ENCODE measurements at regions not wholly inside any gene's neighbourhood (a gene's known extent, or its start where the extent isn't known, plus 50 kb on each side); places are given as distances from the start of the nearest gene placed in this dataset.

DNA sequence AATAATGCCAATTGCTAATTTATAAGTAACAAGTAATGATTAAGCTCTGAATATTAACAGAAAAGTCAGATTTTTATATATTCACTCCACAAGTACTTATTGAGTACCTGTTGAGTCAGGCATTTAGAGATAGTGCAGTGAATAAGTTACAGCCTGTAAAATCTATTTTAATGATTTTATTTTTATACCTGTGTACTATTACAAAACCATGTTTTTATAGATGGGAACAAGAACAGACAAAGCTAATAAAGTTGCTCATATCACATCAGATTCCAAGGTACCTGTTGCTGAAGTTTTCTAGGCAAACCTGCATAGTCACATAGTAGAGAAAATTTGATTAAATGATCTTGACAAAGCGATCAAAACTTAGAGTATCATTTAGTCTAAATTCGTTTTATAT, 623.7 kb downstream of the EFNA5 start:
- H3K27ac ChIP-seq (ENCODE audit: low read depth in 1 of 2, low read length in 2 of 2), result no peak overlapping the region
- no peak for TF ChIP-seq HNF4A (conservative IDR thresholded peaks at IDR 0.05)
- TF ChIP-seq, protein P1, sequence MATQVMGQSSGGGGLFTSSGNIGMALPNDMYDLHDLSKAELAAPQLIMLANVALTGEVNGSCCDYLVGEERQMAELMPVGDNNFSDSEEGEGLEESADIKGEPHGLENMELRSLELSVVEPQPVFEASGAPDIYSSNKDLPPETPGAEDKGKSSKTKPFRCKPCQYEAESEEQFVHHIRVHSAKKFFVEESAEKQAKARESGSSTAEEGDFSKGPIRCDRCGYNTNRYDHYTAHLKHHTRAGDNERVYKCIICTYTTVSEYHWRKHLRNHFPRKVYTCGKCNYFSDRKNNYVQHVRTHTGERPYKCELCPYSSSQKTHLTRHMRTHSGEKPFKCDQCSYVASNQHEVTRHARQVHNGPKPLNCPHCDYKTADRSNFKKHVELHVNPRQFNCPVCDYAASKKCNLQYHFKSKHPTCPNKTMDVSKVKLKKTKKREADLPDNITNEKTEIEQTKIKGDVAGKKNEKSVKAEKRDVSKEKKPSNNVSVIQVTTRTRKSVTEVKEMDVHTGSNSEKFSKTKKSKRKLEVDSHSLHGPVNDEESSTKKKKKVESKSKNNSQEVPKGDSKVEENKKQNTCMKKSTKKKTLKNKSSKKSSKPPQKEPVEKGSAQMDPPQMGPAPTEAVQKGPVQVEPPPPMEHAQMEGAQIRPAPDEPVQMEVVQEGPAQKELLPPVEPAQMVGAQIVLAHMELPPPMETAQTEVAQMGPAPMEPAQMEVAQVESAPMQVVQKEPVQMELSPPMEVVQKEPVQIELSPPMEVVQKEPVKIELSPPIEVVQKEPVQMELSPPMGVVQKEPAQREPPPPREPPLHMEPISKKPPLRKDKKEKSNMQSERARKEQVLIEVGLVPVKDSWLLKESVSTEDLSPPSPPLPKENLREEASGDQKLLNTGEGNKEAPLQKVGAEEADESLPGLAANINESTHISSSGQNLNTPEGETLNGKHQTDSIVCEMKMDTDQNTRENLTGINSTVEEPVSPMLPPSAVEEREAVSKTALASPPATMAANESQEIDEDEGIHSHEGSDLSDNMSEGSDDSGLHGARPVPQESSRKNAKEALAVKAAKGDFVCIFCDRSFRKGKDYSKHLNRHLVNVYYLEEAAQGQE (IDR thresholded peaks at IDR 0.05), result no peak
- TF ChIP-seq SP1 (IDR thresholded peaks at IDR 0.05), result no peak
- no peak for TF ChIP-seq HNF4G (IDR thresholded peaks at IDR 0.05)
- no peak for TF ChIP-seq CTCF (IDR thresholded peaks at IDR 0.05; ENCODE audit: low read depth, low read length, missing input control)
- no peak for TF ChIP-seq GABPA (IDR thresholded peaks at IDR 0.05 in 1 of 2, conservative IDR thresholded peaks at IDR 0.05 in 1 of 2)
- TF ChIP-seq RXRA (IDR thresholded peaks at IDR 0.05), result no peak
- TF ChIP-seq, protein P2, sequence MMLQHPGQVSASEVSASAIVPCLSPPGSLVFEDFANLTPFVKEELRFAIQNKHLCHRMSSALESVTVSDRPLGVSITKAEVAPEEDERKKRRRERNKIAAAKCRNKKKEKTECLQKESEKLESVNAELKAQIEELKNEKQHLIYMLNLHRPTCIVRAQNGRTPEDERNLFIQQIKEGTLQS (IDR thresholded peaks at IDR 0.05), result no peak
- no peak for TF ChIP-seq ZBTB33 (IDR thresholded peaks at IDR 0.05)
- no peak for TF ChIP-seq TAF1 (conservative IDR thresholded peaks at IDR 0.05)
- TF ChIP-seq, protein P3, sequence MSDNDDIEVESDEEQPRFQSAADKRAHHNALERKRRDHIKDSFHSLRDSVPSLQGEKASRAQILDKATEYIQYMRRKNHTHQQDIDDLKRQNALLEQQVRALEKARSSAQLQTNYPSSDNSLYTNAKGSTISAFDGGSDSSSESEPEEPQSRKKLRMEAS (IDR thresholded peaks at IDR 0.05), result no peak
- TF ChIP-seq NR2F2 (IDR thresholded peaks at IDR 0.05), result no peak
- TF ChIP-seq FOXA1 (IDR thresholded peaks at IDR 0.05), result no peak
- H3K27me3 ChIP-seq (ENCODE audit: control insufficient read depth in 4 of 4, insufficient read depth in 4 of 4, low read length in 3 of 4), result no peaks in the 10 kb centered on the region
- no peak for DNase-seq (ENCODE audit: low spot score)
- no peaks in the 10 kb centered on the region for H3K4me1 ChIP-seq (ENCODE audit: control insufficient read depth in 4 of 4, insufficient read depth in 4 of 4, low read length in 3 of 4)
- H3K36me3 ChIP-seq (ENCODE audit: control insufficient read depth in 4 of 4, insufficient read depth in 3 of 4, low read depth in 1 of 4, low read length in 3 of 4), result no peaks in the 10 kb centered on the region
- no peak overlapping the region for H3K9ac ChIP-seq (ENCODE audit: low read depth in 1 of 2, low read length in 2 of 2)
- WGBS, result 70% methylated on average over 2 of the region's 2 CpGs
- H3K4me3 ChIP-seq (ENCODE audit: low read depth in 1 of 3, low read length in 3 of 3), result no peak overlapping the region
- no peaks in the 10 kb centered on the region for H3K9me3 ChIP-seq (ENCODE audit: control insufficient read depth in 4 of 4, low read length in 3 of 4)

- Histone ChIP-seq H3K4me1 (ENCODE audit: control insufficient read depth in 4 of 4, insufficient read depth in 4 of 4, low read length in 3 of 4) (no peaks in the 10 kb centered on the region), H3K27ac (ENCODE audit: low read depth in 1 of 2, low read length in 2 of 2) (no peak overlapping the region), H3K9ac (ENCODE audit: low read depth in 1 of 2, low read length in 2 of 2) (no peak overlapping the region), H3K27me3 (ENCODE audit: control insufficient read depth in 4 of 4, insufficient read depth in 4 of 4, low read length in 3 of 4) (no peaks in the 10 kb centered on the region), H3K4me3 (ENCODE audit: low read depth in 1 of 3, low read length in 3 of 3) (no peak overlapping the region), H3K36me3 (ENCODE audit: control insufficient read depth in 4 of 4, insufficient read depth in 3 of 4, low read depth in 1 of 4, low read length in 3 of 4) (no peaks in the 10 kb centered on the region), H3K9me3 (ENCODE audit: control insufficient read depth in 4 of 4, low read length in 3 of 4) (no peaks in the 10 kb centered on the region)
- DNase-seq (ENCODE audit: low spot score), result no peak
- 96% methylated on average over 1 of the region's 1 CpG for WGBS
- TF ChIP-seq HNF4A (conservative IDR thresholded peaks at IDR 0.05) (no peak), RXRA (IDR thresholded peaks at IDR 0.05) (no peak), RAD21 (IDR thresholded peaks at IDR 0.05) (no peak), YY1 (IDR thresholded peaks at IDR 0.05) (no peak), NR2F2 (IDR thresholded peaks at IDR 0.05) (no peak), SP1 (IDR thresholded peaks at IDR 0.05) (no peak), JUND (IDR thresholded peaks at IDR 0.05) (no peak), TAF1 (conservative IDR thresholded peaks at IDR 0.05) (no peak), ZBTB33 (IDR thresholded peaks at IDR 0.05) (no peak), FOXA2 (IDR thresholded peaks at IDR 0.05) (no peak), GABPA (IDR thresholded peaks at IDR 0.05 in 1 of 2, conservative IDR thresholded peaks at IDR 0.05 in 1 of 2) (no peak), FOXA1 (IDR thresholded peaks at IDR 0.05) (no peak)
- TF ChIP-seq, protein P3 (IDR thresholded peaks at IDR 0.05), result no peak
- TF ChIP-seq, protein P2 (IDR thresholded peaks at IDR 0.05), result no peak
- TF ChIP-seq, protein P1 (IDR thresholded peaks at IDR 0.05), result no peak
Measured at GRCh38 chr5:107043665-107044064, 627.1 kb downstream of the EFNA5 start.

Measured in liver (tissue), 8 donors.